Right hindlimb (tissue), 1 donor: ENCODE measurements at regions not wholly inside any gene's neighbourhood (a gene's known extent, or its start where the extent isn't known, plus 50 kb on each side); places are given as distances from the start of the nearest gene placed in this dataset.

Experiments used
- DNase-seq: peaks from one replicate; pipeline ENCODE4 v3.0.0-alpha.2; 2018

DNA sequence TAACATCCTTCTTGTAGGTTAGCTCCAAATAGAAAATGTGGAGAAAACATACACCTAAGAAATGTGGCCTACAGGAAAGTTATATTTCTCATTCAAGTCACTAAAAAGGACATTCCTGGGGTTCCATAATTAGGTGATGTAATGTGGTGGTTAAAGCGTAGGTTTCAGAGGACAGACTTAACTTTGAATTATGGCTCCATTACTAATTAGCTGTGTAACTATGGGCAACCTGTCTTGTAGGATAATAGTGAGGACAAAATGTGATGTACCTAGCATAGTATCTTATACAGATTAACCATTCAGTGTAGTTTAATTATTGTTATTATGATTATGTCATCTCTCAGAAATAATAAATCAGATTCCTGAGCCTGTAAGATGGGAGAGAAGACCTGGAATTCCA lies 602.5 kb downstream of the TSN start:
- DNase-seq: no peak

DNA sequence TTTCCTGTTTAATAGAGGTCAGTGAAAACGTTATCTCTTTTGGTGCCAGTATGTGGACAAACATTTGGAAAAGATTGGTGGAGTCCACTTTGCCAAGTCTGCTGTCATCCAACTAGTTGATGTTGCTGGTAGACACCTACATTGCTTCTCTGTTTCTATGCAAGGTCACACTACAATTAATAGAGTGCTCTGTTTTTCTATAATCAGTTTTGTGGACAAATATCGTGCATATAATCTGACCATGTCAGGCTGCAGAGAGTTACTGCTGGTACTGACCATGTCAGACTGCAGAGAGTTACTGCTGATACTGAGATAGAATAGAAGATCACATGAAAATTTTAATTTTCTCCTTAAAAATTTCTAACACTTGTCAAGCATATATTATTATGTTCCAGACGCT lies 603.3 kb downstream of the TSN start:
- DNase-seq: no peak

DNA sequence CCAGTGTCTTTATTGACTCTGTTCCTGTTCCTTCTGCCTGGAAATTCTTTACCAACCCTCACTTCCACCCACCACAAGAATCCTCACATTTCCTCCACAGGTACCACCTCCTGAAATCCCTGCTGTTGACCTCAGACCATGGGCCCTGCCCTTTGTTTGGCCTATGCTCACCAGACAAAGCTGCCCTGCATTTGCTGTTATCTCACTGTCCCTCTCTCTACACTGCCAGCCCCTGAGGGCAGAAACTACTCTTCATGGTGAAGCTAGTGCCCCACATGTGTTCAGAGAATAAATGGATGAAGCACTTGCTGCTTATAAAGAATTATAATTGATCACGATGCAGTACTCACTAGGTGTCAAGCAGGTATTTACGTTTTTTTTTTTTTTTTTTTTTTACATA lies 608.4 kb downstream of the TSN start:
- DNase-seq: no peak

DNA sequence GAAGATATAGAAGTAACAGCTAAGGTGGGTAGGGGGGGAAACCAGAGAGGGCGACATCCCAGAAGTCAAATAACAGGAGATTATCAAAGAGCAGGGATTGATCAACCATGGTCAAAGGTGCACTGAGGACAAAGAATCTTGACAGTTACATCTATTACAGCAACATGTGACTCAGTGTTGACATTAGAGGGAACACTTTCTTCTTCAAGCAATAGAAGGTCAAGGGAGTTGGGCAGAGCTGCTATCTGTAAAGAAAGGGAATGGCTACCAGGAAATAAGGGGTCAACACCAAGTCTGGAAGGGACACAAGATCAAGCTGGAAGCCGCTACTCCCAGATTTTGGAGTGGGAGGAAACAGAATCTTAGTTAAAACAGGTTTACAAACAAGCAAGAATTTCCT lies 611.0 kb downstream of the TSN start:
- DNase-seq: no peak

DNA sequence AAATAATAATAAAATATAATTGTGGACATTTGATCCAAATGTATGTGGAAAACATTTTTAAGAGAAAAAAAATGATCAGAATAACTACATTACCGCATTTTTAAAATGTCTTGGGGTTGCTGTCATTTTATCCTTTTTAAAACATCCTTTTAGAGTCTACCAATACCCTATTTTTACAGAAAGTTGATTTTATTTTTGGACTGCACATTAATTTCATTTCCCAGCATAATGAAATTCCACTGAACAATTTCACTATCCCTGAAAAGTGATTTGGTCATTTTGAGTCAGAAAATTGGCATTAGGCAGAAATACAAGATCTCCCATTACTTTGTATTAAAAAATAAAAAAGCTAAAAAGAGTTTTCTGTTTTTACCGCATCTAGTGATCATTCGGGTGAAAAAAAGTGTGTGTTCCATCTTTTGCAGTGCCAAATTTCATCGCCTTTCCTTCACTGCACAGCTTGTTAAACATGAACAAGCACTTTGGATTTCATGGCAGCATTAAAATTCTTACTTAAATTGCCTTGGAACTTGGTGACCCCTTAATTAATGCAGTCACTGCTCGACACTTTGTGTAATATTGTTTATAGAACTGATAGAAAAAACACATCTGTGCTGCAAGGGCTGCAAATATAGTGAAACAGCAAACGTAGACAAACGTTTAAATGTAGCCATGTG lies 611.7 kb downstream of the TSN start:
- no peak for DNase-seq

DNA sequence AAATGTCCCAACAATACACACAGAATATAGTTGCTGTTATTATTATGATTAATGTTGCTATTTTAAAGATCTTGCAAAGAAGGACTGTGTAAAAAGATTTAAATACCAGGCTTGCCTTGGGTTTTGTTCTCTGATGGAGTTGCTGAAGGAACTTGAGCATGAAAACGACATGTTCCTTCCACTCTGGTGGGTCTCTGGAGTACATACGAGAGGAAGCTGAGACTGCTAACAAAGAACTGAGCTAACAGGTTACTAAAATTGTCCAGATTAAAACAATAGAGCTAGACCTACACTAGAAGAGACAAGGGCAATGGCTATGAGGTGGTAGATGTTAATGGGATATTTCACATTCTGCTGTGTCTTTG lies 612.2 kb downstream of the TSN start:
- no peak for DNase-seq

DNA sequence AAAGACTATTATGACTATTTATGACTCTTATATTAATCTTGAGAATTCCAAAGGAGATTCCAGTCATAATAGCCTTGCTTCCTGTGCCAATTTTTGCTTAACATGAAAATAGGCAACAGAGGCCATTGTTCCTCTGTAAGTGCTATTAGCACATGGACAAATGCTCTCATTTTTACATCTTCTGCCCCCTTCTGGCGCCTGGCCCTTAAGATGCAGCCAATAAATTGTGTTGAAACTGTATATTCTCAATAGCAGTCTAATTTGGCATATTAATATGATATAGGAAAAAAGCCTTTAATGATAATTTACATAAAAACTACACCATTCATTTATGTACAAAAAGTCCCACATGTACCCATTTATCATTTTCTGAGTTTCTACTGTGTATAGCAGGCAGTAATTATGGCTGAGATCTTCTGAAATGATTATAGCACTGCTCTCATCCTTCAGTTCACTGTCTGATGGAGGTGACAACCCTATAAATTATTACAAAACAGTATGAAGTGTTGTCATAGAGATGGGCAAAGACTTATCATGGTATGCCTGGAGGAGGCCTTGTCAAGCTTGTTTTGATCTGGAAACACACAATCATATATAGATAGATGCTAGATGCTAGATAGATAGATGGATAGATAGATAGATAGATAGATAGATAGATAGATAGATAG lies 613.3 kb downstream of the TSN start:
- DNase-seq: no peak

DNA sequence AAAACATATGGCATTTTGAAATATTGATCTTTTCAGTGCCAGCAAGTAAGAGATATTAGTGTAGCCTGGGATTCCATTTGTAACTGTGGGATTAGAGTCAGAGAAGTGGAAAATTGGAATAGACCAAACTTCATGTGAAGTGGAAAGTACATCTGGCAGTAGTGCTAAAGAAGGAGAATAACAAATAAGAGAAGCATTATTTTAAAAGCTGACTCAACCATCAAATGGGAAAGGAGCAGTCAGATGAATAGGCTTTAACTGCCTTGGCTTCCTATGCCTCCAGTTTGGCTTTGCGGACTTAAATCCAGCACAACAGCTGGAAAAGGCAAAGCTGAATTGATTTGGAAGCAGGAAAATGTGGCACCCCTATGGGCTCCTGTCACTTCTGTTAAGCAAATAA lies 623.1 kb downstream of the TSN start:
- peak; percentile 35 for DNase-seq

DNA sequence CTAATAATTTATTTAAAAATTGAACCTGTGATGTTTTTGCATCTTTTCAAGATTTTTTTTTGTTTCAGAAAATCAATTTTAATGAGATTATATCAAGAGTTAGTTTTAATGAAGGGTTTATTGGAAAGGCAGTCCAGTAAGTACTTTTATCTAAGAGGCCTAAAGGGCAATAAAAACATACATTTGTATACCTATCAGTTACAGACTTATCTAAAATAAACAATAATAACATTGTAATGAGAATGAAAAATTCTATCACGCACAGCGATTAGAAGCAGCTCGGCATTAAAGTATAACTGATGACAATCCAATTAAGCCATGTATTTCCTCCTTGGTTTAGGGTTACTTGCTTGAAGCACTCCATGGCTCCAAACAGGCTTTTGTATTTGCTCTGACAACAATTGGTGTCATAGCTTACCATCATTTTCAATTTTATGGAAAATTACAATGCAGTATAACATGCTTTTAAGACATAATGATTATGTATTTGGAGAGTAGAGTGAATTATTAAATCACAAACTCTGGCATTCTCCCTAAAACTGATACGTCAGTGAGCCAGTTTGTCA lies 629.4 kb downstream of the TSN start:
- no peak for DNase-seq

DNA sequence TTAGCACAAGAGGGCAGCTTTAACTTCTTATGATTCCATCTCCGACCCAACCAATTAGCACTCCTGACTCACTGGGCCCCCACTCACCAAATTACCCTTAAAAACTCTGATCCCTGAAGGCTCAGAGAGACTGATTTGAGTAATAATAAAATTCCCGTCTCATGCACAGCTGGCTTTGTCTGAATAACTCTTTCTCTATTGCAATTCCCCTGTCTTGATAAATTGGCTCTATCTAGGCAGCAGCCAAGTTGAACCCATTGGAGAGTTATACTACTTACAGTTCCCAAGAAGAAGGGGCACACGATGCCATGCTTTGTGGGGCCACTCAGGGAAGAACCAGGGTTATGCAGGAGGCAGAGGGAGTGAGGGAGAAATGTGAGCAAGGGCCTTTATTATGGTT lies 632.8 kb downstream of the TSN start:
- DNase-seq: no peak

DNA sequence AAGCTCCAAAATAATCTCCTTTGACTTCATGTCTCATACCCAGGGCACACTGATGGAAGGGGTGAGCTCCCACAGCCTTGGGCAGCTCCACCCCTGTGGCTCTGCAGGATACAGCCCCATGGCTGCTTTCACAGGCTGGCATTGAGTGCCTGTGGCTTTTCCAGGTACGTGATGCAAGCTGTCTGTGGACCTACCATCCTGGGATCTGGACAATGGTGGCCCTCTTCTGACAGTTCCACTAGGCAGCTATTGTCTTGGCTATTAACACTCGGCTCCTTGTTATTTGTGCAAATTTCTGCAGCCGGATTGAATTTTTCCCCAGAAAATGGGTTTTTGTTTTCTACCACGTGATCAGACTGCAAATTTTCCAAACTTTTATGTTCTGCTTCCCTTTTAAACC lies 634.2 kb downstream of the TSN start:
- no peak for DNase-seq

DNA sequence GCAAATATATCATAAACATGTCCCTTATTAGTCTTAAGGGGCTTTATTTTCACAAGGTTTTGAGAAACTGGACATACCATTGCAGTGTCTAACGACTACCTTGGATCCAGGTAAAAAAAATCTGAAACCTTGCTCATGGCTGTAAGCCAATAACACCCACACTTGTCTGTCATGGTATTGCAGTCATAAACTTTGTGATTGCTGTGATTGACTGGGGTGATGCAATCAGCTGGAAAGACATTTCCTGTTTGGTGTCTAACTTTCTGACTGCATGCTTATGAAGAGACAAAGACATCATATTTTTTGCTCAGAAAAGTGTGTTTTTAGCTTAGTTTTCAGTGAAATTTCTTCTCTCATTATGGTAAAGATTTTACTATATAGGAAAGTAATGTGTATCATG lies 635.0 kb downstream of the TSN start:
- DNase-seq: no peak

DNA sequence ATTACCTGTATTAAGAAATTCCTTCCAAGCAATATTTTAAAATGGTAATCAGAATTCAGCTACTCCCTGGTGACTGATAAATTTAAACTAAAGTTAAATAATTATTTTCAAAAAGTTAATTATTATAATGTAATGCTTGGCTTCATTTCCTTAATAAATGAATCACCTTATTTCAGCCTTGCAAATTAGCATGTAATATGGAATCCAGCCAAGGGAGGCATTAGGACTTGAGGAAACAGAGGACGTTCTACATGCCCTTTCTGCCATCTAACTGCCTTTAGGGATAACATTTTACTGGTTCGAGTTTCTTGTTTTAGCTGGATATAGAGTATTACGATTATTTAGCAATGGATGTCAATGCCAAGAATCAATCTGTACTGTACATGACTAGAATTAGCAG lies 636.3 kb downstream of the TSN start:
- no peak for DNase-seq

DNA sequence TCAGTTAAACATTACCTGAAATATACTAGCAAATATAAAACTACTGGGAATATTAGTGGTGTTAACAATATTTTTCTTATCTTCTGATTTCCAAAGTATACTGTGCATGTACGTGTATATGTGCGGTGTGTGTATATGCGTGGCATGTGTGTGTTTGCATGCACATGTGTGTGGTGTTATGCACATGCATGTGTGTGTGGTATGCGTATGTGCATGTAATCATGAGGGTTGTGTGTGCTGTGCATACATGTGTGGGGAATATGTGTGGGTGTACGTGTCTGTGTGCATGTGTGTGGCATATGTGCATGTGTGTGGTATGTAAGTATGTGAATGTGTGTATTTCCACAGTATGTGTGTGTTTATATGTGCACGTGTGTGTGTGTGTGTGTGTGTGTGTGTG lies 640.2 kb downstream of the TSN start:
- no peak for DNase-seq

DNA sequence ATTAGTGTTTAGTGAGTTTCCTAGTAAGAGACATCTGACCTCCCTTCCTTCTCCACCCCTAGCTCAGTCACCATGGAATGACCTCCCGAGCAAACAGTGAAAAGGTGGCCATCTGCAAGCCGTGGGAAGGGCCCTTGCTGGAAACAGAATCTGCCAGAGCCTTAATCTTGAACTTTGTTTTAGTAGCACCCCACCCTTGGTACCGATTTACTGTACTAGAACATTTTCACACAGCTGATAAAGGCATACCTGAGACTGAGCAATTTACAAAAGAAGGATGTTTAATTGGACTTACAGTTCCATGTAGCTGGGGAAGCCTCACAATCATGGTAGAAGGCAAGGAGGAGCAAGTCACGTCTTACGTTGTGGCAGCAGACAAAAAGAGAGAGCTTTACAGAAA lies 655.8 kb downstream of the TSN start:
- DNase-seq: no peak

DNA sequence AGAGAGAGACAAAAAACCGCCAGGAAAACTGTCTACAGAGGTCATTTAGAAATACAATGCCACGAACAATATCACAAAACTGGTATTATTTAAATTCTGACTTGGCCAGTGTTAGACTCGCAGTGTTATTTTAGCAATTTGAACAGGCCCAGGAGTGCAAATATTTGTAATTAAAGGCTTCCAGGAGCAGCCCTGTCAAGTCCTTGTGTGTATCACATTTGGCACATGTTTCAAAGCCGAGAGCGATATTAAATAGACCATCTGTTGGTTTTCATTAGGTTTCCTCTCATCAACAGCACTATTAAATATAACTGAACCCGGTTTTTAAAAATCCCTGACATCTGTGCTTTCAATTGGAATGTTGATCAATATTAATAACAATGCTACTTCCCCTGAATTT lies 656.9 kb downstream of the TSN start:
- DNase-seq: no peak

DNA sequence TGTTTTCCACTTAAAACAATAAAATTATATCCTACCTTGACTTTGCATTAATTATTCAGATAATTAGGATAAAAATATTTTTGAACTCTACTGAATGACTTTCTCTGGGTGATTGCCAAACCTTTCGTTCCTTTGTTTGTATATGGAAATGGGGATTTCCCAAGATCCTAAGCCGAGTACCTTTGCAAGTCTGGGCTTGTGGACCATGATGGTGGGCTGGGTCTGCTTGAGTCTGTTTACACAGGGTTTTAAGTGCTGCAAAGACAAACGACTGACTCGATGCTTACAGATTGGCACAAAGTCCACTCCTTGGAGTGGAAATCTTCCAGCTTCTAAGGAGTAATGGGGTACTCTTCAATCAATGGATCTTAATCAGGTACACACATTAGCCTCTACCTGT lies 659.5 kb downstream of the TSN start:
- no peak for DNase-seq

DNA sequence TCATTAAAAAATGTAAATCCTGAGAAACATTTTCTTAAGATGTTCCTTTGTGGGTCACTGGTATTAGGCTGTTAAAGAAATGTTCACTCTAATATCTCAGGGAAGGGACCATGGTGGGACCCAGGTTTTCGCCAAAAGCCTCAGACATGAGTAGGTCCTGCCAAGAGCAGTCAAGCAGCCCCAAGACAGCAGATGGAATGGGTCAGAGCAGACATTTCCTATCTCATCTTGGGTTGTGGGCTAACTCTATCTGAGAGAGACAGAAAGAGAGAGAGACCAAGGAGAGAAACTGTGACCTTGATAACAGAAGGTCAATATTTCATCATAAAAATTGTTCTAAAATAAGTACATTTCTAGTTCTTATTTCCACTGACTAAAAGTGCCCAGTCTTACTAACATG lies 661.7 kb downstream of the TSN start:
- DNase-seq: no peak

DNA sequence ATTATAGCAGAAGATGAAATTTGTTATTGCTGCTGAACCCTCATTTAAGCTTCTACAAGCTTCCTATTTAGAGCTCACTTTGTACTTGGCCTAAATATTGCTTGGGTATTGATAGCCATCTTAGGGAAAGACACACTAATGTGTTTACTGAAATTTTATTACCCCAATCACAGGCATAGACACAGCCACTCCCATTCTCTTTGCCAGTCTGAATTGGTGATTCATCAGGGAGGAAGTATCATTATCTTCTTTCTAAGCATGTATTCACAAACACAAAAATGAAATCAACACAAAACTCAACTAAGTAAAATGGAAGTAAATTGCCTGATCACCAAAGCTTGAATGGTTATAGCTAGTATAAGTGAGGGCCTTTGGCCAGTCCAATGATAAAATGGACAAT lies 666.3 kb downstream of the TSN start:
- no peak for DNase-seq

DNA sequence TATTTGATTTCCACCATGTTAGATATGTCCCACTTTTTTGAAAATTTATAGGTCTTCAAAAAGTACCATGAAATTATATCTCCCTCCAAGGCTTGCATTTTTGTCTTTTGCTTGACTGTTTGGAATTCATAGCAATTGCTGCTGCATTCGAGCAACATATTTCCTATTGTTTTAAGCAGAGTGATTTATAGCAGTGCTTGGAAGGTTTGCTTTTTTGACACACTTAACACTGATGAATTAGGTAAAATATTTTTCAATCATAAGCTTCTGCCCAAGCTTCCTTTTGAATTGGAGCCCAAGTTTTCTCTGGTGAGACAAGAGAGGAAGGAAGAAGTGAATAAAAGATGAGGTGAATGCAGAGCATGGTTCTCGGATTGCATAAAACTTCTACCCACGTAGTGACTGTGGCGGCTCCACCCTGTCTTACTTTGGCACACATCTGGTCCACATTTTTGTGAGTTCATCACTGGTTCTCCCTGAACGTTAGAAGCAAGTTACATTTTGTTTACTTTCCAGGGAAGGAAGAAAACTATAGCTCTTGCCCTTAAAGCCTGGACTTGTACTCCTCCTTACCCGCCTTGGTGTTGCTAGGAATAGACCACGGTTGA lies 667.0 kb downstream of the TSN start:
- no peak for DNase-seq

DNA sequence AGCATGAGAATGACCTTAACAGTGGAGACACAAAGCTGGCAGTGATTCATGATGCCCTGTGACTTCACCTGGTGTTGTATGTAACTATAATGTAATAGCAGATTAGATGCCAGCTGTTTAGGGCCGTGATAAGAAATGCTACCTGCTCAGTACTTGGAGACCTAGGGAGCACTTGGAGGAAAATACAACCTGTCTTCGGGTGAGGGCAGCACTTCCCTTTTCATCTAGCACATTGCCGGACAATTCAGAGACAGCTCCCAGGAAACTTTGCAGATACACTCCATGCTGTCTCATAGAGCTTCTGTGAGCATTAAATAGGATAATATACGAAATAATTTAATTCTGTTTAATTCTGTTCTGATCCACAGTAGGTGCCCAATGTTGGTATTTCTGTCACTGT lies 668.5 kb downstream of the TSN start:
- DNase-seq: no peak

DNA sequence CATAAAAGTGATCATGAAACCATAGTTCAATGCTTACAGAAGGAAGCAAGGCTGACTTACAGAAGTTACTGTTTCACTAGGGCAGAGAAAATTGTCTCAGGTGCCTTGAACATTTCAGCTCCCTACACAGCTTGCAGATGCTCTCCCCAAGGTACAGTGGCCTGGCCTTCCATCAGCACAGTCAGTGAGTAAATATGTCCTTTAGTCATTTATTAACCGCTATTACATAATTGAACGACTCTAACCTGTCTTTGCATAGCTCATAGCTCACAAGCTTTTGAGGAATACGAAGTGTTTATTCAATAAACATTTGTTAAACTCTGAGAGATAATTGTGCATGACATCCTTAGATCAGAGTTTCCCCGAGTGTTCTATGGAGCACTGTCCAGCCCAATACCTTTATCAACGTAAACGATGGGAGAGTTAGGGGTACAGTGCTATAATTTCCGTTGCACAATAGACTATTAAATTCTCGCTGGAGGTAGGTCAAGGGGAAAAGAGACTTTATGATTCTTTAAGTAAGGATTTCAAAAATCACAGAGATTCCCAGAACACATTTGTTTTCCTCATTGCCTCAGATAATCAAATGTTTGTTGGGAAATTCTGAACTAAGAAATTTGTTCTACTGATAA lies 677.8 kb downstream of the TSN start:
- DNase-seq: no peak

DNA sequence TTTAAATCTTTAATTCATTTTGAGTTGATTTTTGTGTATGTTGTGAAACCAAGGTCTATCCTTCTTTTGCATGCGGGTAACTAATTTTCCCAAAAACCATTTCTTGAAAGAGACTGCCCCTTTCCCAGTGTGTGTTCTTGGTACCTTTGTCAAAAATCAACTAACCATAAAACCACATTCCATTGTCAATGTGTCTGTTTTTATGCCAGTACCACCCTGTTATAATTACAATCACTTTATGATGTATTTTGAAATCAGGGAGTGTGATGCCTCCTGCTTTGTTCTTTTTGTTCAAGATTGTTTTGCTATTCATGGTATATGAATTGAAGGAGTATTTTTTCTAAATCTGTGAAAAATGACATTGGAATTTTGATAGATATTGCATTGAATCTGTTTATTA lies 689.6 kb downstream of the TSN start:
- no peak for DNase-seq

DNA sequence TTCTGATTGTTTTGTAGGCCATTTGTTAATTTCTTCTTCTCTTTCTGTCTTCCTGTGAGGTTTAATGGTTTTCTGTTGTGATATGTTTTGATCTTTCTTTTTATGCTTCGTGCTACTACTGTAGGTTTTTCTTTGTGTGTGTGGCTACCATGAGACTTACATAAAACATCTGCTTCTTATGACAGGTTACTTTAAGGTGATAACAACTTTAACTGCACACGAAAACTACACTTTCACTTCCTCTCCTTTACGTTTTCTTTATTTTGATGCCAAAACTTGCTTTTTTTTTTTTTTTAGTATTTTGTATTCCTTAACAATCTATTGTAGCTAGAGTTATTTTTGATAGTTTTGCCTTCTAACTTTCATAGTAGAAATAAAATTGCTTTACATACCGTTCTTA lies 691.3 kb downstream of the TSN start:
- DNase-seq: no peak
